ENCODE measurements at regions not wholly inside any gene's neighbourhood (a gene's known extent, or its start where the extent isn't known, plus 50 kb on each side); places are given as distances from the start of the nearest gene placed in this dataset.
A peak's percentile ranks its signal among the peaks of the same experiment; 100 is the strongest.

DNA sequence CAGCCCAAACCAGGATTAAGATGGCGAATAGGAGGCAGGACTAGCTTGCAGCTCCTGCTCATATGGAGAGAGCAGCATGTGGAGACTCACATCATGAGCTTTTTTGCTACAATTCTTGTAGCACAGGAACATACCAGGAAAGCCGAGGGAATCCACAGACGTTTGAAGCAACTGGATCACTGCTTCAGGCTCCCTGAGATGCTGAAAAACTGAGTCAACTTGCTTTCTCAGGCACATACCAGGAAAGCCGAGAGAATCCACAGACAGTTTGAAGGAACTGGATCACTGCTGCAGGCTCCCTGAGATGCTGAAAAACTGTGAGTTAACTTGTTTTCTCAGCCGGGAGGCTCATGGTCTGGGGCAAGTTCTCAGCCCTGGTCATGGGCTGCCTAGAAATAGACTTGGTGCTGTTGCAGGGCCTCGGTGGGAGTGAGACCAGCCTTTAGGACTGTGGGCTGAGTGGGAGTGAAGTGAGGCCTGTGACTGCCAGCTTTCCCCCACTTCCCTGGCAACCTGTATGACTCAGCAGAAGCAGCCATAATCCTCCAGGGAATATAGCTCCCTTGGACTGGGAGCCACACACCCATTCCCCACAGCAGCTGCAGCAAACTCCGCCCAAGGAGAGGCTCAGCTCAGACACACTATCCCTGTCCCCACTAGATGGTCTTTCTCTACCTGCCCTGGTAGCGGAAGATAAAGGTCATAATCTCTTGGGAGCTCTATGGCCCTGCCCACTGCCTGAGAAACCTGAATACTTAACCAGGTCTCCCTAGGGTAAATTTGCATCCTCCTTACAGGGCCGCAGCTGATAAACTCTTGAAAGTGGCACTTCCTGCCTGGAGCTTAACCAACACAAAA, 51.9 kb upstream of the PFN2 start:
- DNase-seq (ENCODE audit: low read depth): no peak

DNA sequence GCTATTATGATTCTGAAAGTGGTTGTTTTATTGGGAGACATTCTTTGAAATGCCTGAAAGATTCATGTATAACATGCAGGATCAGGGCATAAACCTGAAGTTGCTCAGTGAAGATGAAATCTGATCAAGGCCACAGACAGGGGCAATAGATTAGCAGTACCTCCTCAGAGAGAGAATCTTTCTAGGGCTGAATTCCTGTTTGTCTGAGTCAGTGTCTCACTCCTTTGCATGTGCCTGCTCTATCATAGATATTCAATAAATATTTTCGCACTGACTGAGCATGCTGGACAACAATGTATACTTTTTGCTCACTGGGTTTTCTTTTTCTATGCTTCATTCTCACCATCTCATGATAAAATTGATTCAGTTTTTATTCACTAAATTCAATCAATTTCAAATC, 49.8 kb upstream of the PFN2 start:
- DNase-seq (ENCODE audit: low read depth): peak; percentile 77

All from iris pigment epithelial cell (primary cell).